Upper lobe of right lung (tissue), 1 donor: ENCODE measurements at regions not wholly inside any gene's neighbourhood (a gene's known extent, or its start where the extent isn't known, plus 50 kb on each side); places are given as distances from the start of the nearest gene placed in this dataset.
"Not testable (repeated sequence)": the region's sequence is repeated elsewhere in the genome, so short reads cannot be mapped to it uniquely, and the experiment has no call there.

Source experiments
- ATAC-seq: fragments of 200-7000 bp; cut with Tn5 transposase; one replicate; pipeline ENCODE4 v1.9.1; 2020; ENCODE audit warnings: mild to moderate bottlenecking, moderate library complexity
- DNase-seq: peaks from one replicate; pipeline ENCODE4 v3.0.0-alpha.2; 2020
- H3K27ac ChIP-seq: fragments of 200-600 bp; one replicate; pipeline ENCODE4 v1.8.0; 2022
- H3K27me3 ChIP-seq: fragments of 200-600 bp; one replicate; pipeline ENCODE4 v1.8.0; 2022; ENCODE audit warnings: mild to moderate bottlenecking
- H3K36me3 ChIP-seq: fragments of 200-600 bp; one replicate; pipeline ENCODE4 v1.8.0; 2022
- H3K4me1 ChIP-seq: fragments of 200-600 bp; one replicate; pipeline ENCODE4 v1.8.0; 2022
- H3K4me3 ChIP-seq: fragments of 200-600 bp; one replicate; pipeline ENCODE4 v1.8.0; 2022; ENCODE audit warnings: mild to moderate bottlenecking
- H3K9me3 ChIP-seq: fragments of 200-600 bp; one replicate; pipeline ENCODE4 v1.8.0; 2022
- intact Hi-C: fragments of 100-400 bp; cut with DNase I; formaldehyde crosslinking; loops from one replicate; pipeline ENCODE4 v1.11.0; 2022
- TF ChIP-seq, protein P1 (sequence below): fragments of 200-600 bp; IDR thresholded peaks from one replicate; pipeline ENCODE4 v1.8.0; 2022; ENCODE audit warnings: antibody characterized with exemption
- donor health status: DM: no; HTN: yes; CAD: no; lungs with severe emphysema.

DNA sequence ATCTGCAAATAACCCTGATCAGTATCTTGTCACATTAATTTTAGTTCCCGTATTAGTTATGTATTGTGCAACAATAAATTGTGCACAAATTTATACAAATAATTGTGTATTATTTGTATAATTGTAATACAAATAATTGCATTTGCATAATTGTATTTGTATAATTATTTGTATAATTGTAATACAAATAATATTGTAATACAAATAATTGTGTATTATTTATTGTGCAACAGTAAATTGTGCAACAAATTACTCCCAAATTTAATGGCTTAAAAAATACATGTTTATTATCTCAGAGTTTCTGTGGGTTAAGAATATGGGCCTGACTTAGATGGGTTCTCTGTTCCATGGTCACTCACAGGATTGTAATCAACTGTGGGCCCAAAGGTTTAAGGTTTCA, 86.2 kb upstream of the SAMSN1 start:
- no peaks in the 10 kb centered on the region for H3K4me1 ChIP-seq
- TF ChIP-seq, protein P1, sequence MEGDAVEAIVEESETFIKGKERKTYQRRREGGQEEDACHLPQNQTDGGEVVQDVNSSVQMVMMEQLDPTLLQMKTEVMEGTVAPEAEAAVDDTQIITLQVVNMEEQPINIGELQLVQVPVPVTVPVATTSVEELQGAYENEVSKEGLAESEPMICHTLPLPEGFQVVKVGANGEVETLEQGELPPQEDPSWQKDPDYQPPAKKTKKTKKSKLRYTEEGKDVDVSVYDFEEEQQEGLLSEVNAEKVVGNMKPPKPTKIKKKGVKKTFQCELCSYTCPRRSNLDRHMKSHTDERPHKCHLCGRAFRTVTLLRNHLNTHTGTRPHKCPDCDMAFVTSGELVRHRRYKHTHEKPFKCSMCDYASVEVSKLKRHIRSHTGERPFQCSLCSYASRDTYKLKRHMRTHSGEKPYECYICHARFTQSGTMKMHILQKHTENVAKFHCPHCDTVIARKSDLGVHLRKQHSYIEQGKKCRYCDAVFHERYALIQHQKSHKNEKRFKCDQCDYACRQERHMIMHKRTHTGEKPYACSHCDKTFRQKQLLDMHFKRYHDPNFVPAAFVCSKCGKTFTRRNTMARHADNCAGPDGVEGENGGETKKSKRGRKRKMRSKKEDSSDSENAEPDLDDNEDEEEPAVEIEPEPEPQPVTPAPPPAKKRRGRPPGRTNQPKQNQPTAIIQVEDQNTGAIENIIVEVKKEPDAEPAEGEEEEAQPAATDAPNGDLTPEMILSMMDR: no peak
- no peaks in the 10 kb centered on the region for H3K27me3 ChIP-seq
- H3K9me3 ChIP-seq: no peaks in the 10 kb centered on the region
- no peaks in the 10 kb centered on the region for H3K36me3 ChIP-seq
- ATAC-seq (no peak), DNase-seq (no peak)
- no peak overlapping the region for H3K4me3 ChIP-seq
- intact Hi-C loops: no loop called here
- H3K27ac ChIP-seq: no peak overlapping the region

DNA sequence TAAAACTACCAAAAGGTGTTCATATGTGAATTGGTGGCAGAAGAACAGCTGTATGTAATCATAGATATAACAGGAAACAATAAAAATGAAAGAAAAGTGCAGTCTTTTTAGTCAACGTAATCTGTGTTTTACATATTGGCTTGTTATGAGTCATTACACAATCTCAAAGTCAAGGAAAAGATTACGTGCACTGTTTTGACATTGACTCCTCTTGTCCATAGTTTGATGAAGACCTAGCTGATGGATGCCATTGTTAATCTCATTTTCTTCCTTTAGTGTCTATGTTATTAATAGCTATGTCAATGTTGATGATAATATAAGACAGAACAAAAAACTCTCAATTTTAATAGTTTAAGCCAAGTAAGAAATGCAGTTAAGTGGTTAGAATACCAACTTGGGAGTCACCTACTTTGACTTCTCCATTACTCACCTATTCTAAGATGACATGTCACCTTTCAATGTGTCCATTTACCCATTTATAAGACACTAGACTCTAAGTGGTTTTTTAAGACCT, 84.5 kb upstream of the SAMSN1 start:
- H3K36me3 ChIP-seq: no peaks in the 10 kb centered on the region
- TF ChIP-seq, protein P1: no peak
- no peak for ATAC-seq
- H3K4me3 ChIP-seq: no peak overlapping the region
- no peaks in the 10 kb centered on the region for H3K4me1 ChIP-seq
- H3K27ac ChIP-seq: no peak overlapping the region
- H3K27me3 ChIP-seq: no peaks in the 10 kb centered on the region
- no peaks in the 10 kb centered on the region for H3K9me3 ChIP-seq
- intact Hi-C loops: no loop called here
- DNase-seq: no peak

DNA sequence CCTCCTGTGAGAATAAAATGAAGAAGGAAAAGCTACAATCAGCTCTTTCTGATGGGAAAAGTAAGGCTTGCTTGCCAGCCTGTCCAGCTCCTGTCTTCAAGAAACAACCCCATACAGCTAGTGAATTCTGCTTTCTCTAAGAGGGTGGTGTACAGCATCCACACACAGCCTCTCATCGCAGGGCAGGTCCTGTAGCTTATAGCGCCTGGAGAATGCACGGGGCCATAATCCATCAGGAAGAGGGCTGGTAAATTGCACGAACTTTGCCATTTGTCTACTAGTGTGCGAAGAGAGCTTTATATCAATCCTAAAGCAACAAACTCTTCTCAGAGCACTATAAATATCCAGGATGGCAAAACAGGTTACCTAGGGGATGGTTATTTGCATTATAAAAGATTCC, 83.3 kb upstream of the SAMSN1 start:
- intact Hi-C loops: no loop called here
- TF ChIP-seq, protein P1: no peak
- H3K36me3 ChIP-seq: no peaks in the 10 kb centered on the region
- no peak overlapping the region for H3K4me3 ChIP-seq
- no peaks in the 10 kb centered on the region for H3K27me3 ChIP-seq
- ATAC-seq (no peak), DNase-seq (no peak)
- no peak overlapping the region for H3K27ac ChIP-seq
- H3K4me1 ChIP-seq: no peaks in the 10 kb centered on the region
- no peaks in the 10 kb centered on the region for H3K9me3 ChIP-seq

DNA sequence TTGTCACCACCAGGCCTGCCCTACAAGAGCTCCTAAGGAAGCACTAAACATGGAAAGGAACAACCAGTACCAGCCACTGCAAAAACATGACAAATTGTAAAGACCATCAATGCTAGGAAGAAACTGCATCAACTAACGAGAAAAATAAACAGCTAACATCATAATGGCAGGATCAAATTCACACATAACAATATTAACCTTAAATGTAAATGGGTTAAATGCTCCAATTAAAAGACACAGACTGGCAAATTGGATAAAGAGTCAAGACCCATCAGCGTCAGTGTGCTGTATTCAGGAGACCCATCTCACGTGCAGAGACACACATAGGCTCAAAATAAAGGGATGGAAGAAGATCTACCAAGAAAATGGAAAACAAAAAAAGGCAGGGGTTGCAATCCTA, 77.0 kb upstream of the SAMSN1 start:
- H3K27ac ChIP-seq, ATAC-seq, H3K9me3 ChIP-seq, H3K27me3 ChIP-seq, DNase-seq, H3K4me1 ChIP-seq, H3K36me3 ChIP-seq, H3K4me3 ChIP-seq, intact Hi-C loops: not testable (repeated sequence)

DNA sequence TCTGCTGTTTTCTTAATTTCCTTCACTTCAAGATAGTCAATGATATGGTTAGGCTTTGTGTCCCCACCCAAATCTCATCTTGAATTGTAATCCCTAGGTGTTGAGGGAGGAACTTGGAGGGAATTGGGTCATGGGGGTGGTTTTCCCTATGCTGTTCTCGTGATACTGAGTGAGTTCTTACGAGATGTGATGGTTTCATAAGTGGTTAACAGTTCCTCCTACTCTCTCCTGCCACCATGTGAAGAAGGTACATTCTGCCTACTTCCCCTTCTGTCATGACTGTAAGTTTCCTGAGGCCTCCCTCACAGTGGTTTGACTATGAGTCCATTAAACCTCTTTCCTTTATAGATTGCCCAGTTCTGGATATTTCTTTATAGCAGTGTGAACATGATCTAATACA, 74.0 kb upstream of the SAMSN1 start:
- intact Hi-C loops: no loop called here
- TF ChIP-seq, protein P1: no peak
- no peak for DNase-seq

DNA sequence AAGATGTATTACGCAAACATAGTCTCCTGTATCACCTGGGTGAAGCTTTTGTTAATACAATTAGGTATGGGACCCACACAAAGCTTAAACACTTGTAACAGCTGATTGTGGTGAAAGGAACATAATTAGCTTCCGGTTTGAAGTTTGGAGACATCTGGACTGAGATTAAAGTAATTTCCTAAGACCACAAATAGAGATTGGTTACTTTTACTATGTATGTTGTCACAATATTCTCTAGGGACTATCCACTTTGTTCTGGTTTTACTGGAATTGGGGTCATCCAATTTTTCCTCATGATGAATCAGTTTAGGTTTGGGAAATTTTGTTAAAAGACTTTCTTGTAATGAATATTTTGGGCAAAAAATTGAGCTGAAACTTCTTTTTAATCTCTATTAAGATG, 71.8 kb upstream of the SAMSN1 start:
- H3K9me3 ChIP-seq: no peaks in the 10 kb centered on the region
- H3K27me3 ChIP-seq: no peaks in the 10 kb centered on the region
- no peaks in the 10 kb centered on the region for H3K4me1 ChIP-seq
- intact Hi-C loops: no loop called here
- TF ChIP-seq, protein P1: no peak
- H3K36me3 ChIP-seq: no peaks in the 10 kb centered on the region
- H3K4me3 ChIP-seq: no peak overlapping the region
- no peak for ATAC-seq
- H3K27ac ChIP-seq: no peak overlapping the region
- DNase-seq: no peak

More for the DNA sequence above, 74.0 kb upstream of the SAMSN1 start:
- no peak overlapping the region for H3K27ac ChIP-seq
- ATAC-seq: peak; percentile 58
- H3K4me1 ChIP-seq: no peaks in the 10 kb centered on the region
- no peak overlapping the region for H3K4me3 ChIP-seq
- no peaks in the 10 kb centered on the region for H3K9me3 ChIP-seq
- H3K27me3 ChIP-seq: no peaks in the 10 kb centered on the region
- no peaks in the 10 kb centered on the region for H3K36me3 ChIP-seq
